Activated CD4-positive, alpha-beta T cell treated with anti-CD3 and anti-CD28 coated beads, Interleukin-2, amount 10 ng/mL, durations not matched to agents 7 days and 5 days (primary cell): ENCODE measurements at regions not wholly inside any gene's neighbourhood (a gene's known extent, or its start where the extent isn't known, plus 50 kb on each side); places are given as distances from the start of the nearest gene placed in this dataset.

Experiments
- CTCF ChIA-PET: fragments of 350-600 bp; sonication (Branson Sonifier 250); formaldehyde crosslinking; loops from one replicate; lab custom pipeline; 2021; ENCODE audit warnings: antibody characterized with exemption; lab: Charles Lee
- POLR2A ChIA-PET: fragments of 350-600 bp; sonication (Branson Sonifier 250); formaldehyde crosslinking; loops from one replicate; lab custom pipeline; 2021; ENCODE audit warnings: antibody characterized with exemption; lab: Charles Lee
- DNase-seq: peaks from one replicate; pipeline ENCODE4 v3.0.0-alpha.2; 2020
- H3K27ac Mint-ChIP-seq: one replicate; pipeline ENCODE4 v1.8.0; 2021; ENCODE audit warnings: mild to moderate bottlenecking, moderate library complexity, mixed read lengths
- H3K27me3 Mint-ChIP-seq: one replicate; pipeline ENCODE4 v1.8.0; 2021; ENCODE audit warnings: mixed read lengths
- H3K36me3 Mint-ChIP-seq: one replicate; pipeline ENCODE4 v1.8.0; 2021; ENCODE audit warnings: low read depth, mixed read lengths
- H3K4me1 Mint-ChIP-seq: one replicate; pipeline ENCODE4 v1.8.0; 2021; ENCODE audit warnings: mixed read lengths
- H3K4me3 Mint-ChIP-seq: one replicate; pipeline ENCODE4 v1.8.0; 2021; ENCODE audit warnings: mild to moderate bottlenecking, moderate library complexity, mixed read lengths
- H3K9me3 Mint-ChIP-seq: one replicate; pipeline ENCODE4 v1.8.0; 2021; ENCODE audit warnings: mixed read lengths

GRCh38 chr4:159549098-159549518, 446.2 kb downstream of the RAPGEF2 start:
- POLR2A ChIA-PET, result no interaction called here
- no peaks in the 10 kb centered on the region for H3K9me3 Mint-ChIP-seq

GRCh38 chr4:159551281-159551680, 448.4 kb downstream of the RAPGEF2 start:
- H3K27ac Mint-ChIP-seq, result no peak overlapping the region
- no peaks in the 10 kb centered on the region for H3K4me1 Mint-ChIP-seq
- POLR2A ChIA-PET, result no interaction called here
- no peaks in the 10 kb centered on the region for H3K9me3 Mint-ChIP-seq
- no peaks in the 10 kb centered on the region for H3K36me3 Mint-ChIP-seq
- no peak overlapping the region for H3K4me3 Mint-ChIP-seq
- CTCF ChIA-PET, result no interaction called here
- no peaks in the 10 kb centered on the region for H3K27me3 Mint-ChIP-seq
- DNase-seq, result no peak

More at GRCh38 chr4:159549098-159549518, 446.2 kb downstream of the RAPGEF2 start:
- Mint-ChIP-seq H3K4me1 (no peaks in the 10 kb centered on the region), H3K4me3 (no peak overlapping the region), H3K27me3 (no peaks in the 10 kb centered on the region), H3K36me3 (no peaks in the 10 kb centered on the region), H3K27ac (no peak overlapping the region)
- CTCF ChIA-PET, result interaction anchor here (0.6 kb wide), 1 partner anchor 1683 kb away, joined by 3 read pairs; no protein-coding TSS in a partner anchor
- no peak for DNase-seq

DNA sequence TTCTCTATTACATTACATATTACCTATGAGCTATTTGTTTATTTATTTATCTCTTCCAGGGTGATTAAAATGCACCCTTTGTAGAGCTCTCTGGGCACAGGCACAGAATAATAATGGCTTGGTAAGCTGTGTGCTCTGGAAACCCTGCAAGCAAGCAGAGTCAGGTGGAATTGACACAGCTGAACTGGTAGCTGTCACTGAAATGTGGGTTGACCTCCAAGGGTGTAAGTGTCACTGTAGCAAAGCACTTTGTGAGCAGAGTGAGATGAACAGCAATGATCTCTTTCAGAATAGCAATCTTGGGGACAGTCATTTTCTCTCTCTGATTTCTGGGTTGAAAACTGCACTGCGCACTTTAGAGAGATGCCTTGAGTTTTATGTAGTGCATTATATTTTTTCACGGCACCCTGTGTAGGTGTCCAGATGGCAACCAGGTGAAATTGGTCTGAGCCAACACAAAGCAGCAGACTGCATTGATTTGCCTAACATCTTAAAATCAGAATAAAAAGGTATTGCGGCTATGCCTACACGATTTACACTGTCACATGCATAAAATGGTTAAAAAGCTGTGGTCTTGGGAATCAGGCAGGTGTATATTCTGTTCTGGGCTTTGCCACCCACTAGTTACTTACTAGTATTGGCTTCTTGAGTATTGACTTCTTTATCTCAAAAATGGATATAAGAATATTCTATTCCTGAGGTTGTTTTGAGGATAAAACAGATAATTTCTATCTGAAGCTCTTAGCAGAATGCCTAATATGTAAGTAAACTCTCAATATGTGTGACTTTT, 450.3 kb downstream of the RAPGEF2 start:
- Mint-ChIP-seq H3K27me3 (no peaks in the 10 kb centered on the region), H3K27ac (no peak overlapping the region), H3K9me3 (no peaks in the 10 kb centered on the region), H3K4me1 (no peaks in the 10 kb centered on the region), H3K36me3 (no peaks in the 10 kb centered on the region), H3K4me3 (no peak overlapping the region)
- no peak for DNase-seq
- POLR2A ChIA-PET, result no interaction called here
- CTCF ChIA-PET, result no interaction called here

DNA sequence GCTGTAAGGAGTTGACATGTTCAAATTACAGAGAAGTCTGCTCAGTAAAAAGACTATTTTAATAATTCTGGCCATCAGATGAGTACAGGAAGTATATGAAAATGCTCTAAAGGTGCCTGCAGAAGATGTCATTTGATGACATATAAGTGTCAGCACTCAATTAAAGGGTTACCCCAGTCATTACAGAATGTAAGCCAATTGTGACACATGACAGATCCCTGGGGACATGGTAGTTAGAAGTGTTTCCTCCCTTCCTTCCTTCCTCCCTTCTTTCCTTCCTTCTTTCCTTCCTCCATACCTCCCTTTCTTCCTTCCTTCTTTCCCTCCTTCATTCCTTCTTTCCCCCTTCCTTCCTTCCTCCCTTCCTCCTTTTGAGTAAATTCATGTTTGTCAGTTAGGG, 453.0 kb downstream of the RAPGEF2 start:
- DNase-seq, result no peak
- no peaks in the 10 kb centered on the region for H3K27me3 Mint-ChIP-seq
- no peak overlapping the region for H3K4me3 Mint-ChIP-seq
- no peaks in the 10 kb centered on the region for H3K9me3 Mint-ChIP-seq
- no peaks in the 10 kb centered on the region for H3K4me1 Mint-ChIP-seq
- H3K27ac Mint-ChIP-seq, result no peak overlapping the region
- H3K36me3 Mint-ChIP-seq, result no peaks in the 10 kb centered on the region
- POLR2A ChIA-PET, result no interaction called here
- CTCF ChIA-PET, result no interaction called here

DNA sequence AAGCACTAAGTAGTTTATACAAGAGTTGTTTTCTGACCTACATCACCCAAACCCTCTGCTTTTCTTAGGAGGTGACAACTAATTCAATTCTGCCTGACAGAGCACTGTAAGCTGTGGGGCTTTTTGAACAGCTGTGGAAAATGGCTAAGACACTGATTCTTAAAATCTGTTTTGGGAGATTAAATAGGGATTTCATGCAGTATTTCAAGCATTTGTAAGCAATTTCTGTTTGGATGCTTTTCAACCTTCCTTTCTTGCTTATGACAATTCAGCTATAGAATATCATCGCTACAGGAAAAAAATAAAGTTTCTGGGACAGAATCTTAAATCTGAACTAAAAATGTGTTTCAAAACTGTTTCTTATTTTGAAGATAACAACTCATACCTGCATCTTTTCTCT, 459.5 kb downstream of the RAPGEF2 start:
- no peak overlapping the region for H3K27ac Mint-ChIP-seq
- H3K27me3 Mint-ChIP-seq, result no peaks in the 10 kb centered on the region
- ChIA-PET POLR2A (no interaction called here), CTCF (no interaction called here)
- DNase-seq, result no peak
- H3K4me1 Mint-ChIP-seq, result no peaks in the 10 kb centered on the region
- peaks cover 3% of the 10 kb centered on the region for H3K9me3 Mint-ChIP-seq
- no peak overlapping the region for H3K4me3 Mint-ChIP-seq
- H3K36me3 Mint-ChIP-seq, result no peaks in the 10 kb centered on the region

DNA sequence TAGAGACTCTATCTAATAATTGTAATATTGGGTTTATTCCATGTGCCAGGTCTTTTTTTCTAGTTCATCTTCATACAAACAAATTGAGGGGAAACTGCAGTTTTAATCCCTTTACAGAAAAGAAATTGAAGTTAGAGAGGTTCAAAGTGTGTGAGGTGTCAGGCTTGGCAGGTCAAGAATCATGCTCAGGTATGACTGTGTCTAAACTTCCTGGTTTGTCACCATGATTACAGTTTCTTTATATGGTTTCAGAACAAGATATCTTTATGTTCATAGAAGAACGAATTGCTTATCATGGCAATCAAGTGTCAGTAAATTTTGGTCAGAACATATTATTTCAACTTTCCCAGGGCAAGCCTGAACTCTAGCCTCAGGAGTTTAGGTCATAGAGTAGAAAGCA, 460.4 kb downstream of the RAPGEF2 start:
- no peaks in the 10 kb centered on the region for H3K4me1 Mint-ChIP-seq
- POLR2A ChIA-PET, result no interaction called here
- no peak overlapping the region for H3K27ac Mint-ChIP-seq
- H3K27me3 Mint-ChIP-seq, result no peaks in the 10 kb centered on the region
- peaks cover 3% of the 10 kb centered on the region for H3K9me3 Mint-ChIP-seq
- no peak for DNase-seq
- no peak overlapping the region for H3K4me3 Mint-ChIP-seq
- CTCF ChIA-PET, result no interaction called here
- no peaks in the 10 kb centered on the region for H3K36me3 Mint-ChIP-seq

- POLR2A ChIA-PET, result no interaction called here
- no peak for DNase-seq
- H3K4me3 Mint-ChIP-seq, result no peak overlapping the region
- H3K36me3 Mint-ChIP-seq, result no peaks in the 10 kb centered on the region
- H3K27ac Mint-ChIP-seq, result no peak overlapping the region
- CTCF ChIA-PET, result no interaction called here
- no peaks in the 10 kb centered on the region for H3K27me3 Mint-ChIP-seq
- peaks cover 3% of the 10 kb centered on the region for H3K9me3 Mint-ChIP-seq
- H3K4me1 Mint-ChIP-seq, result no peaks in the 10 kb centered on the region
Measured at GRCh38 chr4:159564615-159565014, 461.7 kb downstream of the RAPGEF2 start.

- H3K4me1 Mint-ChIP-seq, result no peaks in the 10 kb centered on the region
- H3K36me3 Mint-ChIP-seq, result no peaks in the 10 kb centered on the region
- POLR2A ChIA-PET, result no interaction called here
- no peak for DNase-seq
- no peaks in the 10 kb centered on the region for H3K27me3 Mint-ChIP-seq
- peaks cover 16% of the 10 kb centered on the region for H3K9me3 Mint-ChIP-seq
- H3K4me3 Mint-ChIP-seq, result no peak overlapping the region
- CTCF ChIA-PET, result no interaction called here
- H3K27ac Mint-ChIP-seq, result no peak overlapping the region
Measured at GRCh38 chr4:159566786-159567185, 463.9 kb downstream of the RAPGEF2 start.

GRCh38 chr4:159577241-159577640, 474.4 kb downstream of the RAPGEF2 start:
- Mint-ChIP-seq H3K36me3 (no peaks in the 10 kb centered on the region), H3K4me1 (no peaks in the 10 kb centered on the region), H3K4me3 (no peak overlapping the region), H3K9me3 (peaks cover 5% of the 10 kb centered on the region), H3K27ac (no peak overlapping the region), H3K27me3 (no peaks in the 10 kb centered on the region)
- ChIA-PET CTCF (no interaction called here), POLR2A (no interaction called here)
- DNase-seq, result no peak

GRCh38 chr4:159582685-159583084, 479.8 kb downstream of the RAPGEF2 start:
- CTCF ChIA-PET, result no interaction called here
- H3K4me1 Mint-ChIP-seq, result no peaks in the 10 kb centered on the region
- no peak for DNase-seq
- H3K4me3 Mint-ChIP-seq, result no peak overlapping the region
- POLR2A ChIA-PET, result no interaction called here
- H3K27me3 Mint-ChIP-seq, result no peaks in the 10 kb centered on the region
- no peaks in the 10 kb centered on the region for H3K36me3 Mint-ChIP-seq
- peaks cover 18% of the 10 kb centered on the region for H3K9me3 Mint-ChIP-seq
- H3K27ac Mint-ChIP-seq, result no peak overlapping the region

DNA sequence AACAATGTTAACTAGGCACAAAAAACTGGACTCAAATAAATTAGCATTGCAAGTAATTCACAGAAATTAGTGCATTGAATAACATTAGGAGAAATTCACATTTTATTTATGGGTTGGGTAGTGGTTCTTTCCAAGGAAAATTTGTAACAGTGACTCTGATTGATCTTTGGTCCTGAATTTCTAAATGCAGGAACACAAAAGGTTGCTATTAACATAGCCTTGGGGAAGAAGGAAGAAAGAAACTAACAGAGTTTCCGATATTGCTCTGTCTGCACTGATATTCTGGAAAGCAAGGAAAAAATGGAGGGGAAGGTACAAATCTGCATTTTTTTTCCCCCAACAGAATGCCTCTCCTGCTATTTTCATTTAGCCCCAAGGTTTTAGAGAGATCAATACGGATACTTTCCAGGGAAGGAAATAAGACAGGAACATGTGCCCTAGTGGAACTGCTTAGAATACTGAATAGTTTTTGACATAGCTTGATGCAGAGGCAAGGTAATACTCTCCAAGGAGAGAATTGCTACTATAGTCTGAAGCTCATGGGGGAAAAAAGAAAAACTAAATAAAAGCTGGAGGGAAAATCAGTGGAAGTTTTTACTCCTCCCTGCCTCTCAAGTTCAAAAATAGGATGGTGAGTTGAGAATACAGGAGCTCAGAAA, 490.1 kb downstream of the RAPGEF2 start:
- Mint-ChIP-seq H3K4me1 (no peaks in the 10 kb centered on the region), H3K36me3 (no peaks in the 10 kb centered on the region), H3K27me3 (no peaks in the 10 kb centered on the region), H3K4me3 (no peak overlapping the region), H3K27ac (no peak overlapping the region), H3K9me3 (no peaks in the 10 kb centered on the region)
- POLR2A ChIA-PET, result no interaction called here
- no peak for DNase-seq
- CTCF ChIA-PET, result no interaction called here

DNA sequence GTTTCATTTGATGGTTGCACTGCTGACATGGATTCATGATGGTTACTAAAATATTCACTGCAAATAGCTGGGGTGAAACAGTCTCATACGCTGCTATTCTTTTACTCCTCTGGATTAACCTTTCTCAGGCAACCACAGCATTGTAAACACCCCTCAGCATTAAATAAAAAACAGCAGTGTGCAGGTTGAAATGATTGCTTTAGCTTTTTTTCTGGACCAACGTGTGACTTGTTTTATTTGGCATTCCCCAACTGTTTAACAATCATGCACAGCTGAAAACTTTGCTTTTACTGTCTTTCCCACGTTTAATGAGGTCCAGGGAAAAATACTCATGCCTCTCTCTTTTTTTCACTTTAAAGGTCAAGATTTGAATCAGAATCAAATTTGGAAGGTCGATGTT, 490.8 kb downstream of the RAPGEF2 start:
- Mint-ChIP-seq H3K27me3 (no peaks in the 10 kb centered on the region), H3K4me3 (no peak overlapping the region), H3K27ac (no peak overlapping the region), H3K9me3 (no peaks in the 10 kb centered on the region), H3K36me3 (no peaks in the 10 kb centered on the region), H3K4me1 (no peaks in the 10 kb centered on the region)
- ChIA-PET CTCF (no interaction called here), POLR2A (no interaction called here)
- DNase-seq, result no peak

DNA sequence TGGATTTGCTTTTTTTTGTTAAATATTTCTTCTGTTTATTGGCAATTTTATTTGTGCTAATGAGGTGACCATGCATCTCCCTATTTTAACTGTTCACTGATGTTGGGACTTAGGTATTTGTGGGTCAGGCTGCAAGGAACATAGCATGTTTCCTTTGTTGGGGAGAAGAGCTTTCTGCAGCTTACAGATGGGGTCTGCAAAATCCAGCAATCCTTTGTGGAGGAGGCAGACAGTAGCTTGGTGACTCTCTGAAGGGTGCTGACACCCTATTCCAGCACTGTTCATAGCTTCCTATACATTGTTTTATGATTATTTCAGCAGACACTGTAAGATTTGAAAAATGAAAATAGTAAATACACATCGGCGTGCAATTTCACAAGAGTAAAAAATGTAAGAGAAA, 491.7 kb downstream of the RAPGEF2 start:
- ChIA-PET CTCF (no interaction called here), POLR2A (no interaction called here)
- H3K36me3 Mint-ChIP-seq, result no peaks in the 10 kb centered on the region
- no peak for DNase-seq
- H3K4me3 Mint-ChIP-seq, result no peak overlapping the region
- H3K27ac Mint-ChIP-seq, result no peak overlapping the region
- no peaks in the 10 kb centered on the region for H3K9me3 Mint-ChIP-seq
- no peaks in the 10 kb centered on the region for H3K27me3 Mint-ChIP-seq
- H3K4me1 Mint-ChIP-seq, result no peaks in the 10 kb centered on the region
